C4-2B (cell line): ENCODE measurements at regions not wholly inside any gene's neighbourhood (a gene's known extent, or its start where the extent isn't known, plus 50 kb on each side); places are given as distances from the start of the nearest gene placed in this dataset.

Experiments
- ZFX ChIP-seq: fragments of 450-650 bp; IDR thresholded peaks from 2 replicates; pipeline ENCODE4 v1.6.1; 2017
- TF ChIP-seq, protein P1 (sequence below): fragments of 450-650 bp; conservative IDR thresholded peaks from 2 replicates; pipeline ENCODE4 v1.5.1; 2017; ENCODE audit warnings: mild to moderate bottlenecking

DNA sequence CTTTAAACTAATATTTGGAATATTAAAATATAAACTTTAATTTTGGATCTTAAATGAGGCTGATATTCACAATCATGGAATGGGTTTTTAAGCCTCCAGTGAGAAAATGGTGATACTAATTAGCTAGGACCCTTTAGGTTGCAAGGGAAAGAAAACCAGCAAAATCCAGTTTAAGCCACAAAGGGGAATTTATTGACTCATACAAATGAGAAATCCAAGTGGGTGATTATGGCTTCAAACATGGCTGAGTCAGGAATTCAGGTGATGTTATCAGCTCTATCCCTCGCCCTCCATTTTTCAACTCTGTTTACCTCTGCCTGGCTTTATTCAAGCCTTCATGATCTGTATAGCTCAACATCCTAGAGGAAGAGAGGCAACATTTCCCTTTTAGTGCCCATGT is 75.3 kb upstream of the DLX2 start:
- TF ChIP-seq, protein P1, sequence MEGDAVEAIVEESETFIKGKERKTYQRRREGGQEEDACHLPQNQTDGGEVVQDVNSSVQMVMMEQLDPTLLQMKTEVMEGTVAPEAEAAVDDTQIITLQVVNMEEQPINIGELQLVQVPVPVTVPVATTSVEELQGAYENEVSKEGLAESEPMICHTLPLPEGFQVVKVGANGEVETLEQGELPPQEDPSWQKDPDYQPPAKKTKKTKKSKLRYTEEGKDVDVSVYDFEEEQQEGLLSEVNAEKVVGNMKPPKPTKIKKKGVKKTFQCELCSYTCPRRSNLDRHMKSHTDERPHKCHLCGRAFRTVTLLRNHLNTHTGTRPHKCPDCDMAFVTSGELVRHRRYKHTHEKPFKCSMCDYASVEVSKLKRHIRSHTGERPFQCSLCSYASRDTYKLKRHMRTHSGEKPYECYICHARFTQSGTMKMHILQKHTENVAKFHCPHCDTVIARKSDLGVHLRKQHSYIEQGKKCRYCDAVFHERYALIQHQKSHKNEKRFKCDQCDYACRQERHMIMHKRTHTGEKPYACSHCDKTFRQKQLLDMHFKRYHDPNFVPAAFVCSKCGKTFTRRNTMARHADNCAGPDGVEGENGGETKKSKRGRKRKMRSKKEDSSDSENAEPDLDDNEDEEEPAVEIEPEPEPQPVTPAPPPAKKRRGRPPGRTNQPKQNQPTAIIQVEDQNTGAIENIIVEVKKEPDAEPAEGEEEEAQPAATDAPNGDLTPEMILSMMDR, result no peak
- TF ChIP-seq ZFX, result no peak
